ENCODE measurements at regions not wholly inside any gene's neighbourhood (a gene's known extent, or its start where the extent isn't known, plus 50 kb on each side); places are given as distances from the start of the nearest gene placed in this dataset.

DNA sequence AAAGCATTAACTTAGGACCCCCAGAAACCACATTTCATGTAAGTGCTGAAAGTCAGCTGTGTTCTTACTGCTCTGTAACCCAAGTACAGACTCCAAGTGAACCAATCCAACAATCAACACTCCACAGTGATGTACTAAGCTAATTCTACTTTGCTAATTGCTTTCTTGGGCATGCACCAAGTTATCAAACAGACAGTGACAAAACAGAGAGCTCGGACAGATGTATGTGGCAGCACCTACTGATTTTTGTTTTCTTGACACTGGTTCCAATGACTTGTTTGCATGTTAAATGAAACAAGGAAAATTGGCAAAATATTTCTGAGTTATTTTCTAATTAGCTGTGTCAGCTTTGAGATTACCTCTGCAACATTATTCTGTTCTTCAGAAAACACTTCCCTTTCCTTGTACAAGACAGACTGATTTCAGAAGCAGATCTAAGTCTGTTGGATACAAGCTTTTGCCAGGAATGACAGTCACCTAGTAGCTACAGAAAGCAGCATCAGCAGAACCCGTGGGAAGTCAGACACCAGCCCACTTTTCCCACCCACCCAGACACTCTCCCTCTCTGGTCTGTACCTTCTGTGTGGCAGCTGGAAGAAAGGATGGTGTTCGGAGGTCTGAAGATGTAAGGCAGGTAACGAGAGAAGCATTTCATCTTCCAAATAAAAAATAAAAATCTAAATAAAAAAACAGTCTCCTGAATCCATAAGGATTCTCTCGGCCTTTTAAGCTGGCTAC is 176.7 kb upstream of the PPP2R2B start:
- H3K27ac ChIP-seq: no peak overlapping the region
- no peaks in the 10 kb centered on the region for H4K20me1 ChIP-seq (ENCODE audit: low read depth)
- Mint-ChIP-seq H3K9me3 (no peaks in the 10 kb centered on the region), H3K36me3 (no peaks in the 10 kb centered on the region), H3K27me3 (ENCODE audit: insufficient read depth, low read depth) (no peaks in the 10 kb centered on the region), H3K27ac (peak overlapping the region; percentile 65), H3K4me1 (peaks cover 7% of the 10 kb centered on the region), H3K4me3 (no peak overlapping the region)
- no peak overlapping the region for H3K4me3 ChIP-seq
- no peaks in the 10 kb centered on the region for H3K27me3 ChIP-seq
- no peaks in the 10 kb centered on the region for H3K36me3 ChIP-seq
- peak overlapping the region; percentile 95 for H2AFZ ChIP-seq (replicated peaks)
- H3K9me3 ChIP-seq (ENCODE audit: low read depth): no peaks in the 10 kb centered on the region
- H3K9ac ChIP-seq: no peak overlapping the region
- H3K4me2 ChIP-seq: no peak overlapping the region
- peaks cover 17% of the 10 kb centered on the region for H3K4me1 ChIP-seq
- TF ChIP-seq, protein P1, sequence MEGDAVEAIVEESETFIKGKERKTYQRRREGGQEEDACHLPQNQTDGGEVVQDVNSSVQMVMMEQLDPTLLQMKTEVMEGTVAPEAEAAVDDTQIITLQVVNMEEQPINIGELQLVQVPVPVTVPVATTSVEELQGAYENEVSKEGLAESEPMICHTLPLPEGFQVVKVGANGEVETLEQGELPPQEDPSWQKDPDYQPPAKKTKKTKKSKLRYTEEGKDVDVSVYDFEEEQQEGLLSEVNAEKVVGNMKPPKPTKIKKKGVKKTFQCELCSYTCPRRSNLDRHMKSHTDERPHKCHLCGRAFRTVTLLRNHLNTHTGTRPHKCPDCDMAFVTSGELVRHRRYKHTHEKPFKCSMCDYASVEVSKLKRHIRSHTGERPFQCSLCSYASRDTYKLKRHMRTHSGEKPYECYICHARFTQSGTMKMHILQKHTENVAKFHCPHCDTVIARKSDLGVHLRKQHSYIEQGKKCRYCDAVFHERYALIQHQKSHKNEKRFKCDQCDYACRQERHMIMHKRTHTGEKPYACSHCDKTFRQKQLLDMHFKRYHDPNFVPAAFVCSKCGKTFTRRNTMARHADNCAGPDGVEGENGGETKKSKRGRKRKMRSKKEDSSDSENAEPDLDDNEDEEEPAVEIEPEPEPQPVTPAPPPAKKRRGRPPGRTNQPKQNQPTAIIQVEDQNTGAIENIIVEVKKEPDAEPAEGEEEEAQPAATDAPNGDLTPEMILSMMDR (IDR thresholded peaks at IDR 0.05): no peak
- no peaks in the 10 kb centered on the region for H3K79me2 ChIP-seq (ENCODE audit: low read depth)
- no peak for DNase-seq (ENCODE audit: low spot score)
- no peaks in the 10 kb centered on the region for H3F3A ChIP-seq (ENCODE audit: low read depth)

DNA sequence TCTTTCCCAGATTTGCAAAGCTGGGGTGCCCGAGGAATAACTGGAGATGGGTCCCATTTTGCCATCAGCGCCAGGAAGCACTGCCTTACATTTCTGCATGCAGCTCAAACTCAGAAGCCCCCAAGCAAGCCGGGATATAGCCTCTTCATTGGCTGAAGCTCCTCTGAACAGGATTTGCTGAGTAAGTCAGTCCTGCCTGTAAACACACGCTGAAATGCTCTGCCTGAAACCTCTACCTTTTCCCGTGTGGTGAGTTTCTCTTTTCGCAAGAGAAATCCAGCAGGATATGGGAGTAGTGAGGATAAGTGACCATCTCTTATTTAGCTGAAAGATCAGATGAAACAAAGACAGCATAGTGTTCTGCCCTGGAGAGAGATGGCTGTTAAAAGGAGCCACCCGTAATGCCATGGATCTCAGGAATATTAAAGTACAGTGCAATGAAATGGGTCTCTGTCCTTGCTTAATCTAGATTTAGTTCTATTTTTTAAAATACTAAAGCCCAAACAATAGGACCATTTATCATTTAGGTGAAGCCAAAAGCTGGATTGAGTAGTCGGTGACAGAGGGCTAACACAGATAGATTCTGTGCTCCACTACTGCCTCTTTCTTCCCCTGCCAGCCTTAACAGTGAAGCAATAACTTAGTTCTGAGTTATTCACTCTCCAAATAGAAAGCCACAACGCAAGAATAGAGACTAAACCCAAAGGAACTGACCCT is 177.5 kb upstream of the PPP2R2B start:
- Mint-ChIP-seq H3K27me3 (ENCODE audit: insufficient read depth, low read depth) (no peaks in the 10 kb centered on the region), H3K9me3 (no peaks in the 10 kb centered on the region), H3K36me3 (no peaks in the 10 kb centered on the region), H3K4me1 (peaks cover 7% of the 10 kb centered on the region), H3K4me3 (no peak overlapping the region), H3K27ac (peak overlapping the region; percentile 78)
- no peaks in the 10 kb centered on the region for H3K79me2 ChIP-seq (ENCODE audit: low read depth)
- no peaks in the 10 kb centered on the region for H3F3A ChIP-seq (ENCODE audit: low read depth)
- peak overlapping the region; percentile 95 for H2AFZ ChIP-seq (replicated peaks)
- H3K9ac ChIP-seq: no peak overlapping the region
- no peak overlapping the region for H3K4me2 ChIP-seq
- no peak overlapping the region for H3K27ac ChIP-seq
- no peaks in the 10 kb centered on the region for H4K20me1 ChIP-seq (ENCODE audit: low read depth)
- H3K9me3 ChIP-seq (ENCODE audit: low read depth): no peaks in the 10 kb centered on the region
- H3K4me1 ChIP-seq: peaks cover 17% of the 10 kb centered on the region
- H3K4me3 ChIP-seq: no peak overlapping the region
- peak; percentile 37 for DNase-seq (ENCODE audit: low spot score)
- no peaks in the 10 kb centered on the region for H3K36me3 ChIP-seq
- TF ChIP-seq EZH2 (IDR thresholded peaks at IDR 0.05) (no peak), EZH2phosphoT487 (IDR thresholded peaks at IDR 0.05) (no peak)
- TF ChIP-seq, protein P1 (IDR thresholded peaks at IDR 0.05): no peak
- H3K27me3 ChIP-seq: no peaks in the 10 kb centered on the region

DNA sequence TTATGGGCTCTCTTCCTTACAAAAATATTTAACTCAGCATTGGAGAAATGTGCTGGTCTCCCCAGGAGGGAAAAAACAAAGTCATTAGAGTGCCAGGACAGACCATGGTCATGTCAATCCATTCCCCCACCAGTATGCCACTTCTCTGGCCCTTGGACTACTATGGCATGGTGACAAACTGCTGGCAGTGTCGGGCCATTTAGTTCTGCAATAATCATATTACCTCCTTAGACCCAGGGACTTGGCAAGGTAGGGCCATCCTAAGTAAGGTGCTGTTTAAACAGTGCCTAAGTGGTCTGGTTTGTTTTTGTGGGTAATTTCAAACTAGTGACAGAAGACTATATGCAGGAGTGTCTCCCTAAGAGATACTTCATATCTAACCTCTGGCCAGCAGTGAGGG is 177.8 kb upstream of the STK32A start:
- H4K20me1 ChIP-seq (ENCODE audit: low read depth): no peaks in the 10 kb centered on the region
- H3K27ac ChIP-seq: no peak overlapping the region
- no peaks in the 10 kb centered on the region for H3K36me3 Mint-ChIP-seq
- H3K27me3 Mint-ChIP-seq (ENCODE audit: insufficient read depth, low read depth): no peaks in the 10 kb centered on the region
- no peaks in the 10 kb centered on the region for H3K79me2 ChIP-seq (ENCODE audit: low read depth)
- no peak overlapping the region for H3K9ac ChIP-seq
- no peaks in the 10 kb centered on the region for H3K27me3 ChIP-seq
- no peak overlapping the region for H3K27ac Mint-ChIP-seq
- DNase-seq (ENCODE audit: low spot score): no peak
- H3K9me3 ChIP-seq (ENCODE audit: low read depth): no peaks in the 10 kb centered on the region
- H3K4me1 Mint-ChIP-seq: peaks cover 10% of the 10 kb centered on the region
- no peak for TF ChIP-seq EZH2 (IDR thresholded peaks at IDR 0.05)
- TF ChIP-seq, protein P1 (IDR thresholded peaks at IDR 0.05): no peak
- TF ChIP-seq EZH2phosphoT487 (IDR thresholded peaks at IDR 0.05): no peak
- H3K4me3 ChIP-seq: no peak overlapping the region
- H3F3A ChIP-seq (ENCODE audit: low read depth): no peaks in the 10 kb centered on the region
- H3K4me1 ChIP-seq: peaks cover 17% of the 10 kb centered on the region
- H3K36me3 ChIP-seq: no peaks in the 10 kb centered on the region
- H3K4me2 ChIP-seq: no peak overlapping the region
- H2AFZ ChIP-seq (replicated peaks): no peak overlapping the region
- H3K9me3 Mint-ChIP-seq: no peaks in the 10 kb centered on the region
- H3K4me3 Mint-ChIP-seq: no peak overlapping the region
